ENCODE measurements at regions not wholly inside any gene's neighbourhood (a gene's known extent, or its start where the extent isn't known, plus 50 kb on each side); places are given as distances from the start of the nearest gene placed in this dataset.

DNA sequence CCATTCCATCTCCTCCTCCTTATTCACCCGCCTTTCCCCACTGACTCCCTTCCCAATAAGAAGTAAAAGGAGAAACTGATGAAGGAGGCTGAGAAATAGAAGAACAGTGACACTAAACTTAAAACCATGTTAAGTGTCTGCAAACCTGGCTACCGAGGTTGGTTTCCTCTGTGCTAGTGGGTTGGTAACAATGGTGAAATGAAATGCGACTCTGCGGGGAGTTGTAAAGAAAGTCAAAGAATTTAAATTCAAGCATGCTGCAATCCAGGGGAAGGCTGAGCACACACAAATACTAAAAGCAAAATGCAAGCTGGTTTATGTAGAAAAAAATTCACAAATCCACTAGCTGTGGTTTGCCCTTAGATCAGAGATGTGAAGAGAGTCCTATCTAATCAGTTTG, 155.2 kb upstream of the PDE10A start:
- TF ChIP-seq ZFX (IDR thresholded peaks at IDR 0.05; ENCODE audit: borderline replicate concordance) (no peak), CTCF (IDR thresholded peaks at IDR 0.05) (no peak)
- H3K27ac ChIP-seq: no peak overlapping the region

- no peak overlapping the region for H3K27ac ChIP-seq
- TF ChIP-seq ZFX (IDR thresholded peaks at IDR 0.05; ENCODE audit: borderline replicate concordance) (no peak), CTCF (IDR thresholded peaks at IDR 0.05) (no peak)
Measured at GRCh38 chr6:165817771-165818170, 154.7 kb upstream of the PDE10A start.

DNA sequence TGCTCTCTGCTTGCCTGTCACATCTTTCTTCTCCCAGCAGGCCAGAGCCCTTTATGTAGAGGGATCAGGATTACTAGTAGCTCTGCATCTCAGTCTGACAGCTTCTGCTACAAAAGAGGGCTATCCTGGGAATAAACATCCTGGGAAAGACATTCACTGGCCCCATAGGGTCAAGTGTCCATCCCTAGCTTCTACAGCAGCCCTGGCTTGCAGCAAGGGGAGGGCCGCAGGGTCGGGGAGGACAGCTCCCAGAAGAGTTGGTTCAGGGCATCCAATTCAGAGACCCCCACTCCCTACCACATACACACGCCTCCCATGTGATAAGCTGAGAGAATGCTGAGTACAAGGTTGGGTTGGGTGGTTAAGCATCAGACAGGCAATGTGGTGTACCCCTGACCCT, 154.1 kb upstream of the PDE10A start:
- no peak overlapping the region for H3K27ac ChIP-seq
- TF ChIP-seq CTCF (IDR thresholded peaks at IDR 0.05): no peak
- TF ChIP-seq ZFX (IDR thresholded peaks at IDR 0.05; ENCODE audit: borderline replicate concordance): no peak

- no peak for TF ChIP-seq CTCF (IDR thresholded peaks at IDR 0.05)
- no peak for TF ChIP-seq ZFX (IDR thresholded peaks at IDR 0.05; ENCODE audit: borderline replicate concordance)
- H3K27ac ChIP-seq: no peak overlapping the region
Measured at GRCh38 chr6:165814679-165815078, 151.6 kb upstream of the PDE10A start.

DNA sequence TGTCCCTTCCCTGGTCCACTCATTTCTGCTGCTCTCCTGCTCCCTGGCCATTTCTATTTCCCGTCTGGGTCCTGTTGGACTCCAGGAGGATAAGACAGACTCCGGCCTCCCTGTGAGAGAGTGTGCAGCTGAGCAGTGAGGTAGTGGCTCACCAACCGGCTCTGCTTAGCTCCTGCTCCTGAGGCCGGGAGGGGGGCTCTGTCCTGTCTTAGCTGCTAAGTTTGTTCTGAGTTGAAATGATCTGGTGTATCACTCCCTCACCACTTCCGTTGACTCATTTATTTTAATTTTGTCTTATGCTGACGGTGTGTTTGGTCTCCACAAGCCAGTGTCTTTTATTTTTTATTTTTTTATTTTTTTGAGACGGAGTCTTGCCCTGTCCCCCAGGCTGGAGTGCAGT, 148.5 kb upstream of the PDE10A start:
- no peak for TF ChIP-seq ZFX (IDR thresholded peaks at IDR 0.05; ENCODE audit: borderline replicate concordance)
- no peak for TF ChIP-seq CTCF (IDR thresholded peaks at IDR 0.05)
- H3K27ac ChIP-seq: no peak overlapping the region

DNA sequence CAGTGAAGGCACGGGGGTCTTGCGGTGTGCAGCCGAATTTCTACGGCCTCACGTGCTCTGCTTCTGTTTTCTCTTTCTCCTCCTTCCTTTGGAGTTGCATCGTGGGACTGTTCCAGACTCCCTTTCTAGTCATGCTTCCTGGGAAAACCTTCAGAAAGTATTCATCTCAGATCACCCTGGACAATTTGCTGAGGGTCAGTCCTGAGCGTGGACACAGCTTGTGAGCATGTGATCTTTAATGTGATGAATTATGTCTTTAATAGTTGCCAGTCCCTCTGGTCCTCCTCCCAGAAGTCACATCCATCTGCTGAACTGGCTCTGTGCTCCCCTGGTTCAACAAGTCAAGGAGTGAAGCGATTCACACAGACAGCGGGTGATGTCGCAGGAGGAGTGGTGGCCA, 145.0 kb upstream of the PDE10A start:
- TF ChIP-seq CTCF (IDR thresholded peaks at IDR 0.05): no peak
- no peak for TF ChIP-seq ZFX (IDR thresholded peaks at IDR 0.05; ENCODE audit: borderline replicate concordance)
- no peak overlapping the region for H3K27ac ChIP-seq

GRCh38 chr6:165807249-165807960, 144.4 kb upstream of the PDE10A start:
- TF ChIP-seq CTCF (IDR thresholded peaks at IDR 0.05) (no peak), ZFX (IDR thresholded peaks at IDR 0.05; ENCODE audit: borderline replicate concordance) (no peak)
- H3K27ac ChIP-seq: no peak overlapping the region
